ENCODE measurements at regions not wholly inside any gene's neighbourhood (a gene's known extent, or its start where the extent isn't known, plus 50 kb on each side); places are given as distances from the start of the nearest gene placed in this dataset.

- no peak for TF ChIP-seq CTCF (IDR thresholded peaks at IDR 0.05; ENCODE audit: control extremely low read depth in 1 of 3, insufficient read depth in 1 of 3, low read depth in 1 of 3, low read length in 3 of 3)
- no peak for TF ChIP-seq BRCA1 (IDR thresholded peaks at IDR 0.05; ENCODE audit: low read depth, low read length)
Measured at GRCh38 chrX:116694046-116694445, 231.3 kb upstream of the CT83 start.

Data from H1 (cell line).